ENCODE measurements at regions not wholly inside any gene's neighbourhood (a gene's known extent, or its start where the extent isn't known, plus 50 kb on each side); places are given as distances from the start of the nearest gene placed in this dataset.
A peak's percentile ranks its signal among the peaks of the same experiment; 100 is the strongest.

- H3K9me2 ChIP-seq (replicated peaks; ENCODE audit: low read depth, low read length): no peaks in the 10 kb centered on the region
- no peaks in the 10 kb centered on the region for H3F3A ChIP-seq (ENCODE audit: low read depth)
- H2AFZ ChIP-seq (ENCODE audit: low read length): no peak overlapping the region
- H4K20me1 ChIP-seq (ENCODE audit: insufficient read depth, low read length, poor library complexity, severe bottlenecking): no peaks in the 10 kb centered on the region
- H3K79me2 ChIP-seq (ENCODE audit: insufficient read depth, low read length): no peaks in the 10 kb centered on the region
- no peaks in the 10 kb centered on the region for H3K9me3 ChIP-seq (ENCODE audit: insufficient read depth, low read depth, low read length)
- no peaks in the 10 kb centered on the region for H3K36me3 ChIP-seq (ENCODE audit: insufficient read depth, low read length)
- H3K4me2 ChIP-seq (ENCODE audit: low read depth, low read length, poor library complexity, severe bottlenecking): no peak overlapping the region
- TF ChIP-seq EZH2phosphoT487 (IDR thresholded peaks at IDR 0.05; ENCODE audit: borderline replicate concordance) (no peak), CTCF (conservative IDR thresholded peaks at IDR 0.05; ENCODE audit: low read length) (no peak)
- no peak overlapping the region for H3K4me3 ChIP-seq (ENCODE audit: low read length, poor library complexity, severe bottlenecking)
- no peaks in the 10 kb centered on the region for H3K27me3 ChIP-seq (ENCODE audit: insufficient read depth, low read length, poor library complexity, severe bottlenecking)
- H3K4me1 ChIP-seq (ENCODE audit: insufficient read depth, low read length, poor library complexity, severe bottlenecking): no peaks in the 10 kb centered on the region
- H3K9ac ChIP-seq (ENCODE audit: low read depth, low read length, poor library complexity, severe bottlenecking): no peak overlapping the region
These were observed 166.4 kb downstream of the HAPSTR1 start for GRCh38 chr16:9257843-9258242.

- Histone ChIP-seq H2AFZ (ENCODE audit: low read length) (no peak overlapping the region), H4K20me1 (ENCODE audit: insufficient read depth, low read length, poor library complexity, severe bottlenecking) (no peaks in the 10 kb centered on the region), H3K9me2 (replicated peaks; ENCODE audit: low read depth, low read length) (no peaks in the 10 kb centered on the region), H3K36me3 (ENCODE audit: insufficient read depth, low read length) (no peaks in the 10 kb centered on the region), H3K9me3 (ENCODE audit: insufficient read depth, low read depth, low read length) (no peaks in the 10 kb centered on the region), H3K9ac (ENCODE audit: low read depth, low read length, poor library complexity, severe bottlenecking) (no peak overlapping the region), H3K4me2 (ENCODE audit: low read depth, low read length, poor library complexity, severe bottlenecking) (no peak overlapping the region), H3K4me3 (ENCODE audit: low read length, poor library complexity, severe bottlenecking) (no peak overlapping the region), H3K27me3 (ENCODE audit: insufficient read depth, low read length, poor library complexity, severe bottlenecking) (no peaks in the 10 kb centered on the region), H3K79me2 (ENCODE audit: insufficient read depth, low read length) (no peaks in the 10 kb centered on the region), H3K4me1 (ENCODE audit: insufficient read depth, low read length, poor library complexity, severe bottlenecking) (no peaks in the 10 kb centered on the region), H3F3A (ENCODE audit: low read depth) (no peaks in the 10 kb centered on the region)
- peak; percentile 49 for TF ChIP-seq CTCF (conservative IDR thresholded peaks at IDR 0.05; ENCODE audit: low read length)
- no peak for TF ChIP-seq EZH2phosphoT487 (IDR thresholded peaks at IDR 0.05; ENCODE audit: borderline replicate concordance)
These were observed 167.1 kb downstream of the HAPSTR1 start for GRCh38 chr16:9258423-9259051.

- no peak overlapping the region for H3K4me3 ChIP-seq (ENCODE audit: low read length, poor library complexity, severe bottlenecking)
These were observed 168.6 kb downstream of the HAPSTR1 start for GRCh38 chr16:9259914-9260608.

More at GRCh38 chr16:9259914-9260608, 168.6 kb downstream of the HAPSTR1 start:
- Histone ChIP-seq H3K4me1 (ENCODE audit: insufficient read depth, low read length, poor library complexity, severe bottlenecking) (no peaks in the 10 kb centered on the region), H3K36me3 (ENCODE audit: insufficient read depth, low read length) (no peaks in the 10 kb centered on the region), H3F3A (ENCODE audit: low read depth) (no peaks in the 10 kb centered on the region), H3K9me3 (ENCODE audit: insufficient read depth, low read depth, low read length) (no peaks in the 10 kb centered on the region), H3K9me2 (replicated peaks; ENCODE audit: low read depth, low read length) (no peaks in the 10 kb centered on the region), H4K20me1 (ENCODE audit: insufficient read depth, low read length, poor library complexity, severe bottlenecking) (no peaks in the 10 kb centered on the region), H3K27me3 (ENCODE audit: insufficient read depth, low read length, poor library complexity, severe bottlenecking) (no peaks in the 10 kb centered on the region), H3K4me2 (ENCODE audit: low read depth, low read length, poor library complexity, severe bottlenecking) (no peak overlapping the region), H3K79me2 (ENCODE audit: insufficient read depth, low read length) (no peaks in the 10 kb centered on the region), H3K9ac (ENCODE audit: low read depth, low read length, poor library complexity, severe bottlenecking) (no peak overlapping the region), H2AFZ (ENCODE audit: low read length) (no peak overlapping the region)
- TF ChIP-seq EZH2phosphoT487 (IDR thresholded peaks at IDR 0.05; ENCODE audit: borderline replicate concordance) (no peak), CTCF (conservative IDR thresholded peaks at IDR 0.05; ENCODE audit: low read length) (no peak)
